Fibroblast of lung (primary cell): ENCODE measurements at regions not wholly inside any gene's neighbourhood (a gene's known extent, or its start where the extent isn't known, plus 50 kb on each side); places are given as distances from the start of the nearest gene placed in this dataset.
"Not testable (repeated sequence)": the region's sequence is repeated elsewhere in the genome, so short reads cannot be mapped to it uniquely, and the experiment has no call there.

Experiments
- DNase-seq, 2 donors: peaks; one replicate each; pipeline versions ENCODE4 v3.0.0 to v3.0.0-alpha.2; 2010; ENCODE audit warnings: low read depth in 2 of 2
- H2AFZ ChIP-seq: 2 replicates; pipeline ENCODE4 v1.5.1; 2012; ENCODE audit warnings: low read length, control low read depth, inconsistent platforms
- H3K27ac ChIP-seq: 2 replicates; pipeline ENCODE4 v1.5.1; 2011; ENCODE audit warnings: low read length, control low read depth; ENCODE audit not compliant: insufficient read depth
- H3K27me3 ChIP-seq: 2 replicates; pipeline ENCODE4 v1.5.1; 2011; ENCODE audit warnings: mild to moderate bottlenecking, low read length; ENCODE audit not compliant: control insufficient read depth, insufficient read depth
- H3K36me3 ChIP-seq: 2 replicates; pipeline ENCODE4 v1.5.1; 2011; ENCODE audit warnings: low read length; ENCODE audit not compliant: control insufficient read depth, insufficient read depth
- H3K4me1 ChIP-seq: 2 replicates; pipeline ENCODE4 v1.5.1; 2011; ENCODE audit warnings: low read length; ENCODE audit not compliant: control insufficient read depth, insufficient read depth; ENCODE audit errors: extremely low read depth
- H3K4me2 ChIP-seq: 2 replicates; pipeline ENCODE4 v1.5.1; 2011; ENCODE audit warnings: low read length, control low read depth; ENCODE audit not compliant: insufficient read depth; ENCODE audit errors: extremely low read depth
- H3K4me3 ChIP-seq, 4 experiments: fragments of 200-600 bp in 1 of 4; sonication (generic) in 1 of 4; replicated peaks in 1 of 4; 2 replicates each; pipeline ENCODE4 v1.5.1; 2011 to 2016; ENCODE audit warnings: low read length in 4 of 4, low read depth in 3 of 4, mild to moderate bottlenecking in 3 of 4, control low read depth in 2 of 4, inconsistent platforms in 1 of 4, mixed read lengths in 1 of 4; ENCODE audit not compliant: insufficient read depth in 1 of 4; ENCODE audit errors: control extremely low read depth in 1 of 4
- H3K79me2 ChIP-seq: 2 replicates; pipeline ENCODE4 v1.5.1; 2012; ENCODE audit warnings: mild to moderate bottlenecking, low read length, inconsistent platforms; ENCODE audit not compliant: control insufficient read depth, insufficient read depth
- H3K9ac ChIP-seq: 2 replicates; pipeline ENCODE4 v1.5.1; 2011; ENCODE audit warnings: mild to moderate bottlenecking, low read length, control low read depth; ENCODE audit not compliant: insufficient read depth
- H3K9me3 ChIP-seq: 2 replicates; pipeline ENCODE4 v1.5.1; 2012; ENCODE audit warnings: low read depth, low read length; ENCODE audit not compliant: control insufficient read depth, insufficient read depth
- H4K20me1 ChIP-seq: 2 replicates; pipeline ENCODE4 v1.5.1; 2011; ENCODE audit warnings: low read length; ENCODE audit not compliant: control insufficient read depth, insufficient read depth; ENCODE audit errors: extremely low read depth
- EZH2 ChIP-seq: IDR thresholded peaks from 2 replicates; pipeline ENCODE4 v1.5.1; 2012; ENCODE audit warnings: low read length, control low read depth, mild to moderate bottlenecking; ENCODE audit errors: missing control alignments
- TF ChIP-seq, protein P1 (sequence below), 2 donors: IDR thresholded peaks in 1 of 2; conservative IDR thresholded peaks in 1 of 2; 1 replicate in 1 of 2; 2 replicates in 1 of 2; pipeline ENCODE4 v1.5.1; 2011 to 2012; ENCODE audit warnings: low read length in 2 of 2, control low read depth in 1 of 2, inconsistent platforms in 1 of 2, low read depth in 1 of 2, mild to moderate bottlenecking in 1 of 2

DNA sequence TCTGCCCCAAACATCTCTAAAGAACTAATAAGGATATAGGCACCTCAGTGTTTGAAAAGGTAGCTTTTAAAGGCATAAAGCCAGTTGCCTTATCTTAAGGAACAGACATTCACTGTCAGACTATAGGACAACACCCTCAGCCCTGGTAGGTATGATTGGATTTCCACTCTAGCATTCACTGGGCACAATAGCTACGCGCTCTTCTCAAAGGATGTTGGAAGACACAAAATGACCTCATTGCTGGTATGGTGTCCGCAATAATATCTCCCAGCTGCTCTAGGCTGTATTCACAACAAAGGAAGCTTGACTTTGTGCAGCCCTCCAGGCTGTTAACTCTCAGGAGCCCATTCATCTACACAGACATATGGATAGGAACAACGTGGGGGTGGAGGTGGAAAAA, 119.4 kb upstream of the CXADR start:
- Histone ChIP-seq H3K9me3 (no peaks in the 10 kb centered on the region), H3K4me3 (no peak overlapping the region), H3K27me3 (no peaks in the 10 kb centered on the region), H4K20me1 (no peaks in the 10 kb centered on the region), H2AFZ (no peak overlapping the region), H3K36me3 (no peaks in the 10 kb centered on the region), H3K9ac (no peak overlapping the region), H3K4me2 (no peak overlapping the region), H3K4me1 (no peaks in the 10 kb centered on the region), H3K79me2 (no peaks in the 10 kb centered on the region), H3K27ac (no peak overlapping the region)
- TF ChIP-seq EZH2, result no peak
- TF ChIP-seq, protein P1, sequence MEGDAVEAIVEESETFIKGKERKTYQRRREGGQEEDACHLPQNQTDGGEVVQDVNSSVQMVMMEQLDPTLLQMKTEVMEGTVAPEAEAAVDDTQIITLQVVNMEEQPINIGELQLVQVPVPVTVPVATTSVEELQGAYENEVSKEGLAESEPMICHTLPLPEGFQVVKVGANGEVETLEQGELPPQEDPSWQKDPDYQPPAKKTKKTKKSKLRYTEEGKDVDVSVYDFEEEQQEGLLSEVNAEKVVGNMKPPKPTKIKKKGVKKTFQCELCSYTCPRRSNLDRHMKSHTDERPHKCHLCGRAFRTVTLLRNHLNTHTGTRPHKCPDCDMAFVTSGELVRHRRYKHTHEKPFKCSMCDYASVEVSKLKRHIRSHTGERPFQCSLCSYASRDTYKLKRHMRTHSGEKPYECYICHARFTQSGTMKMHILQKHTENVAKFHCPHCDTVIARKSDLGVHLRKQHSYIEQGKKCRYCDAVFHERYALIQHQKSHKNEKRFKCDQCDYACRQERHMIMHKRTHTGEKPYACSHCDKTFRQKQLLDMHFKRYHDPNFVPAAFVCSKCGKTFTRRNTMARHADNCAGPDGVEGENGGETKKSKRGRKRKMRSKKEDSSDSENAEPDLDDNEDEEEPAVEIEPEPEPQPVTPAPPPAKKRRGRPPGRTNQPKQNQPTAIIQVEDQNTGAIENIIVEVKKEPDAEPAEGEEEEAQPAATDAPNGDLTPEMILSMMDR (conservative IDR thresholded peaks at IDR 0.05 in 1 of 2, IDR thresholded peaks at IDR 0.05 in 1 of 2; ENCODE audit: low read depth in 1 of 2, low read length in 2 of 2), result no peak
- no peak for DNase-seq

DNA sequence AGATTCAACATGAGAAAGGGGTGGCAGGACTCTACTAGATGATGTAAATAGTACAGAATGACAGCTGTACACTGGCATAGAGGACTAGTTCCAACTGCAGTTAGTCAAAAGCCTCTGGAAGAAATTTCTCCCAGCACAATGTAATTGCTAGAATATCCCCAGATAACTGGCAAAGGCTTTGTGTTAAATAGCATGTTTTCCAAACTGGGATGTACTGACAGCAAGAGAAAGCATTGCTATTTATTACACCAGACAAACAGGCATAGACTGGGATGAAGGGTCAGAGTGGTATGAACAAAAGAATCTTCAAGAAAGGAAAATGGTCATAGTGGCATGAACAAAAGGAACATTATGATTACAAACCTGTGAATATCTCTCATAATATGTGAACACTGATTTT, 115.9 kb upstream of the CXADR start:
- H3K9me3 ChIP-seq, result no peaks in the 10 kb centered on the region
- no peaks in the 10 kb centered on the region for H3K36me3 ChIP-seq
- no peak overlapping the region for H3K4me3 ChIP-seq
- TF ChIP-seq, protein P1 (conservative IDR thresholded peaks at IDR 0.05 in 1 of 2, IDR thresholded peaks at IDR 0.05 in 1 of 2; ENCODE audit: low read depth in 1 of 2, low read length in 2 of 2), result no peak
- no peak for TF ChIP-seq EZH2
- no peak for DNase-seq
- H4K20me1 ChIP-seq, result no peaks in the 10 kb centered on the region
- no peak overlapping the region for H3K4me2 ChIP-seq
- H3K27me3 ChIP-seq, result no peaks in the 10 kb centered on the region
- no peaks in the 10 kb centered on the region for H3K79me2 ChIP-seq
- H3K27ac ChIP-seq, result no peak overlapping the region
- H3K9ac ChIP-seq, result no peak overlapping the region
- no peaks in the 10 kb centered on the region for H3K4me1 ChIP-seq
- no peak overlapping the region for H2AFZ ChIP-seq

DNA sequence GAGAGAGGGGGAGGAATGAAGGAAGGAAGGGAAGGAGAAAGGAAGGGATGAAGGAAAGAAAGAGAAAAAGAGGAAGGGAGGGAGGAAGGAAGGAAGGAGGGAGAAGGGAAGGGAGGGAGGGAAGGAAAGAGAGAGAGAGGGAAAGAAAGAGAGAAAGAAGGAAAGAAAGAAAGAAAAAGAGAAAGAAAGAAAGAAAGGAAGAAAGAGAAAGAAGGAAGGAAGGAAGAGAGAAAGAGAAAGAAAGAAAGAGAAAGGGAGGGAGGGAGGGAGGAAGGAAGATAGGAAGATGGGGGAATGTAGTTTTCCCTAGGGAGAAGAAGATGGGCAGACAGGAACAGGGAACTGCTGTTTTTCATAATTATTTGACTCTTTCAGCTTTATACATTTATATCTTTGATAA, 115.1 kb upstream of the CXADR start:
- no peak overlapping the region for H3K4me2 ChIP-seq
- DNase-seq, result no peak
- TF ChIP-seq, protein P1 (conservative IDR thresholded peaks at IDR 0.05 in 1 of 2, IDR thresholded peaks at IDR 0.05 in 1 of 2; ENCODE audit: low read depth in 1 of 2, low read length in 2 of 2), result no peak
- TF ChIP-seq EZH2, result no peak

DNA sequence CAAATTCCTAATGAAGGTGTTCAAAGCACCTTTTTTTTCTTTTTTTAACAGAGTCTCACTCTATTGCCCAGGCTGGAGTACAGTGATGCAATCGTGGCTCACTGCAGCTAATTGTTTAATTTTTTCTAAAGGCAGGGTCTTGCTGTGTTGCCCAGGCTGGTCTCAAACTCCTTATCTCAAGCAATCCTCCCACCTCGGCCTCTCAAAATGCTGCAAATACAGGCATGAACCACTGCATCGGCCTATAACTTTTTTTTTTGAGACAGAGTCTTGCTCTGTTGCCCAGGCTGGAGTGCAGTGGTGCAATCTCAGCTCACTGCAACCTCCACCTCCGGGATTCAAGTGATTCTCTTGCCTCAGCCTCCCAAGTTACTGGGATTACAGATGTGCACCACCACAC, 113.9 kb upstream of the CXADR start:
- H3K9ac ChIP-seq, H3K79me2 ChIP-seq, H3K4me2 ChIP-seq, H3K27ac ChIP-seq, H3K4me1 ChIP-seq, H2AFZ ChIP-seq, DNase-seq, H4K20me1 ChIP-seq, H3K9me3 ChIP-seq, H3K4me3 ChIP-seq, H3K27me3 ChIP-seq, H3K36me3 ChIP-seq: not testable (repeated sequence)

More for the DNA sequence above, 115.1 kb upstream of the CXADR start:
- Histone ChIP-seq H3K79me2 (no peaks in the 10 kb centered on the region), H3K36me3 (no peaks in the 10 kb centered on the region), H3K4me3 (no peak overlapping the region), H2AFZ (no peak overlapping the region), H3K4me1 (no peaks in the 10 kb centered on the region), H3K27me3 (no peaks in the 10 kb centered on the region), H3K9ac (no peak overlapping the region), H4K20me1 (no peaks in the 10 kb centered on the region), H3K9me3 (no peaks in the 10 kb centered on the region), H3K27ac (no peak overlapping the region)
